GM21526 (cell line): ENCODE measurements at regions not wholly inside any gene's neighbourhood (a gene's known extent, or its start where the extent isn't known, plus 50 kb on each side); places are given as distances from the start of the nearest gene placed in this dataset.
A peak's percentile ranks its signal among the peaks of the same experiment; 100 is the strongest.

Source experiments
- ATAC-seq: cut with Tn5 transposase; IDR thresholded peaks from one replicate; pipeline ENCODE4 v1.9.1; 2021; ENCODE audit warnings: moderate library complexity; ENCODE audit not compliant: unreplicated experiment, low FRiP score

DNA sequence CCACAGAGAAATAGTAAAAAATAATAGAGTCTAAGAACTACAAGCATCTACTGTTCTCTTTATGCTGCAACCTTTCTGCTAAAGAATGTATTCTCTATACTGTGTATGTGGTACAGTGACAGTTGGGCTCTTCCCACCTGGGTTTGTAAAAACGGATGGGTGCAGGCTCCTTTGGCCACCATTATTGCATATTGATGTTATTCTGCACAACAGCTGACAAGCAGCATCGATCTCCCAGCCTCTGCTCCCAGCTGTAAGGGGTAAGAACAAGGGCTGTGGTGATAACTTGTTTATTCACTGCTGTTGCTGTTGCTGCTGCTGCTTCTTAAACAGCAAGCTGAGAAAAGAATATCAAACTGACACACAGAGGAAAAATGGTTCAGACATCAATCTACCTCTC, 56.1 kb downstream of the KCNRG start:
- no peak for ATAC-seq

DNA sequence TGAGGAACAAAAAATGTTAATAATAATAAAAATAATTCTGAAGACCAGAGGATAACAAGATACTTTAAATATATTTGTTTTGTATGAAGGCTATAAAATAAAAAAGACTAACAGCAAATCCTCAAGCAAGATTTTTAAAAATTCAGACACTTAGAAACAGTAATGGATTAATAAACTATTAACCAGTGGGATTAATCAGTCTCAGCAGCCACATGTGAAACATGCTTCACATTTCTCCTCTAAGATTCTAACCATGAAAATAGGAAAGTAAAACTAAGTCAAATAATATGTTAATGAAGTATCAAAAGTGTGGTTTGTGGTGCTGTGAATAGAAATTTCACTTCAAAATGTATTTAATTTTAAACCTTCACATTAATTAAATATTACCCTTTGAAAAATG, 57.4 kb downstream of the KCNRG start:
- ATAC-seq, result no peak

DNA sequence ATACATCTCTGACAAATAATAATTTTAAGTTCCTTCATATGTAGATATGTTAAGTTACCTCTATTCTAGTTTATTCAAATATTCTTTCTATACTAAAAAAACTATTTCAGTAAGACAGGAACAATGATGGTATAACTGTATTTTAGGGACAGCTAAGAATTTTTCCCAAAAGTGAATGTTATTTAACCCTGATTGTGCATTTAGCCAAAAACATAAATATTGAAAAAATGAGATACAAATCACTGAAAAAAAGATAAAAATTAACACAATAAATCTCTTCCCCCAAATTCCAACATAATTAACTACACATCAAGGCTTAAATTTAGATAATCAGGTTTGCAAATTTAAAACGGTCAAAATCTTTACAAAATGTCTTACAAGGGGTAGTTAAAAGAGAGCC, 58.1 kb downstream of the KCNRG start:
- no peak for ATAC-seq

DNA sequence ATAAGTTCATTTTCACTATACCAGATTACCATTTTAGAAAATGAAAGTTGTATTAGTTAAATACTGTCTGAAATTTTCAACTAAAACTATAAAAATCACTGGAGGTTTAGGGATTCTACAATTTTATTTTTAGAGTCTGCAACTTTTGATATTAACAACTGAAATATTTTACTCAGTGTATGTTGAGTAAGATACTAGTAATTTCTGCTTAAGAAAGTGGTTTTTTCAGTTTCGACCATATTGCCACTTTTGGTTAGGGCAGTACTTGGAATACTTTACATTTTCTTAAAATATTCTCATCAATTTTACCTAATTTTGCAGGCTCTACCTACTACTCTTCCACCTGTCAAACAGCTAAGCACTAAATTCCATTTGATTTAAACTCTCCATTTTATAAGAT, 59.6 kb downstream of the KCNRG start:
- ATAC-seq, result peak; percentile 50

DNA sequence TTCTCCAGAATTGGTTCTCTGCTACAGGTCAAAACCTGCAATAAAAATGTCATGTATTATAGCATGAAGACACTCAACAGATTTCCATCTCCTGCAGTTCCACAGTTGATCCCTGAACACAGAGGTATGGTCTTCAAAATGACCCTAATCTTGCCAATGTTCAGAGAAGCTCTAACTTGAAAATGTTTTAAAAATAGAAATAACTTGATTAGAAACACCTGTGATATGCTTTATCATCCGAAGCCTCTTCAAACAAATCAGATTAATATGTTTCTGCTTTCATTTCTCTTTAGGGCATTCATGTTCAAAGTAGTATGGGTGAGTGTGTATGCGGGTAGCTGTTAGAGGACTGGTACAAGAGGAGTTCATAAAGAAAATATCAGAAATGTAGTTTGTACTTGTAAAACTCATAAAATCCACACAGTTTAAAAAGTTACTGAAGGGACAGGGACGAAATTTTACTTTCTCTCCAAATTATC, 60.4 kb downstream of the KCNRG start:
- ATAC-seq, result no peak

DNA sequence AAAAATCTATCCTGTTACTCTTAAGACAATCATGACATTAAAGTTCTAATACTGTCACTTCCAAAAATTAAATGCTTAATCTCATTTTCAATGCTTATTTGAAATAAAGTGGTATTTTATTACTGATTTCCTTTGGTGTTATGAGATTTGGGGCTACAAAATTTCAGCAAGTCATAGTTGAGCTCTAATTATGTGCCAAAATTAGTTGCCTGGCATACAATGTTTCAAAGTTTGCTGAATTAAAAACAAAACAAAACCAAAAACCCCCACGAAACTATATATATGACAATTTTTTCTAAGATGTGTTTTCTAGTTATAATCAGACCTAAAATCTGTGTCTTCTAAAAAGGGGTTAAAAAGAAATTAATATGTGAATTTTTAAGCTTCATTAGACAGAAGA, 62.2 kb downstream of the KCNRG start:
- ATAC-seq, result no peak

DNA sequence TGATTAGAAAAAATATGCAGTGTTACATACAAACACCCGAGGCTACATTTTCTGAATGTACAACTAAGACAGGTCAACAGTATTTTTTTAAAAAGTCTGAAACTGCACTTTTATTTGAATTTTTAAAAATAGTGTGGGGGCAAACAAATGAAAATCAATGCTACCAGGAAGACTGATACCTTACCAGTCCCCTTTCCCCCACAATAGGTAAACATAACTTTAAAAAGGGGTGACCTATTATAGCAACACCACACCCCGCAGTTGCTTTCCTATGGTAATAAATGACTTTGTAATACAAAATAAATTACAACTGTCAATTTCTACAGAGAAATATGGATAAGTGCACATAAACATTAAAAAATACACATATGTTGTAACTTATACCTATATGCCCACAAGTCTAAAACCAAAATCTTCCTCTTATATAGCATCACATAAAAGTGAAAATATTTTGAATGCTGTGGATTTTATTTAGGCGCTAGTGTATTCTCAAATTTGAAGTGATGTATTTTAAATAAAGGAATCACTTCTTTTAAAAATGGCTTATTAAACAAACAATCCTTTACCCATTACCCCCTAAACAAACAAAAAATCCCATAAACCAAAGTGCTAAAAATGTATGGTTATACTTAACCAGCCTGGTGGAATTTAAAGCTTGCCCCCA, 63.1 kb downstream of the KCNRG start:
- no peak for ATAC-seq

DNA sequence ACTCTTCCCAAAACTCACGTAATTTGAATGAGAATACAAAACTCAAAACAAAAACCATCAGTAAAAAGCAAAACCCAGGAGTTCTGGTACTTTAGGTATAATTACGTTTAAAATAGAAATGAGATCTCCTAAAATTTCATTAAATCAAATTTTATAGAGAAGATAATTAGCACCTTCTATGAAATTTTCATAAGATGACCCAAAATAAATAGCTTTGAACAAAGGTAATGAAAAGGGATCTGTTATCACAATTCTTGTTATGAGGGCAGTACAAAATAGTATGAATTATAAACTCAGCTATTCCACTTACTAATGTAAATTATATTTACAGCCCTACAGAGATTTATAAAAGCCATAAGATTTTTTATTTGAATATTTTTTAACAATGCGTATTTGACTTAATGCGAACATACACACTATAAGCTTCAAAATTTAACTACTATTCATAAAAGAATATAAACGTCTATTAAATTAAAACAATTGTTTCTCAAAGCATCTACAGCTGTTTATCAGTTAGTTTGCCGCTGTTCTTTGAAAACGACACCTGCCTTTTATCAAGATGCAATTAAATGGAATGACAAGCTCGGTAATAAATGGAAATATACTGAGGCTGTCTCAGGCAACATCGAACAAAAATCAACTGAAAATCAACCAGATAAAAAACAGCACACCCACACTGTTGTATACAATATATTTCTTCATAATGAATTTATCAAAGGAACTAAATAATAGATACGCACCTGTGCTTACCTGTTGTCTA, 63.8 kb downstream of the KCNRG start:
- no peak for ATAC-seq

DNA sequence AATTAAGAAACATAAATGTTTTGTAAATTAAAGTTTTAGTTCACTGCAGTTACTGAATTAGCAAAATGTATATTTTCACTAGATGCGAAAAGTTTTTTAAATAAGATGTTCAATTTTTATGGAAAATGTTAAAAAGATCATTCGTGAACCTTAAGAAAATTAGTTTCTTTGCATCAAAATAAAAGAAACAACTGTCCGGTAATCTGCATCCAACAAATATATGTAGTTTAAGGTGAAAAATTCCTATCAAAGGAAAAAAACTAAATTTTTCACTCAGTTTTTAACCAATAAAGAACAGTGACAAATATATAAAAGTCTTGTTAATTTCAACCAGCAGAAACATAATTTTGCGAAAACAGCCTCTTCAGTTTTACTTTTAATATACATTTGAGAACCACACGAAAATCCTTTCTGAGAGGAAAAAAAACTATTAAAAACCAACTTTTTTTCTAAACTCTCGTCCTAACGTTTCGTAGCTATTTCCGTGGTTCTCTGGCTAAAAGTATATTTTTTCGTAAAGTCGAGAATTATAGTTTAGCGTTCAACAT, 64.5 kb downstream of the KCNRG start:
- ATAC-seq, result no peak

DNA sequence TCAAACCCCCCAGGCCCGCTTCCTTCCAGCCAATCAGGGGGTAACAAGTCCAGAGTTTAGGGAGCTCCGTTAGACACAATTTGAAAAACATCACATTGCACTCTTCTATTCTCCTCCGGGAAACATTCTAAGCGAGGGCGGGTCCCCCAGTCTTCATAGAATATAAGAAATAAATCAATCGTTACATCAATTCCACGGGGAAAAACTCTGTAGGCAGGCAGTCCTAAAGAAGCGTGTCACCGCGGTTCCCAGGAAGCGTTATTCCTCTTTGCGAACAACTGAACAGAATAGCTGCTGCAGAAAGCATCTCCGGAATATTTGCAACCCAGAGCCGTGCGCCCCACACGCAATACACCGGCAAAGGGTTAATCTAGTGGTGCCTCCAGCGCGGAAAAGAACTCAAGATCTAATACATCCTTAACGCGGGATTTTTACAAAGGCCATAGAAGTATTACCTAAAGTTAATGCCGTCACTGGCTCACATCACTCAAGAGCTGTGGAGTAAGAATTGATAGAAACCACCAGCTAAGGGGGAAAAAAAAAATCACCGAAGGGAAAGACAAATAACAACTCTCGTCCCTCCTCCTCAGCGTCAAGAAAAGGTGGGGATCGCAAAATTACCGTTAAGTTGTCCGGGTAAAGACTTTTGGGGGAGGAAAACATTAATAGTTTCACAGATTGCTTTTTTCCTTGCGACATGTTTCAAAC, 65.1 kb downstream of the KCNRG start:
- ATAC-seq, result no peak

DNA sequence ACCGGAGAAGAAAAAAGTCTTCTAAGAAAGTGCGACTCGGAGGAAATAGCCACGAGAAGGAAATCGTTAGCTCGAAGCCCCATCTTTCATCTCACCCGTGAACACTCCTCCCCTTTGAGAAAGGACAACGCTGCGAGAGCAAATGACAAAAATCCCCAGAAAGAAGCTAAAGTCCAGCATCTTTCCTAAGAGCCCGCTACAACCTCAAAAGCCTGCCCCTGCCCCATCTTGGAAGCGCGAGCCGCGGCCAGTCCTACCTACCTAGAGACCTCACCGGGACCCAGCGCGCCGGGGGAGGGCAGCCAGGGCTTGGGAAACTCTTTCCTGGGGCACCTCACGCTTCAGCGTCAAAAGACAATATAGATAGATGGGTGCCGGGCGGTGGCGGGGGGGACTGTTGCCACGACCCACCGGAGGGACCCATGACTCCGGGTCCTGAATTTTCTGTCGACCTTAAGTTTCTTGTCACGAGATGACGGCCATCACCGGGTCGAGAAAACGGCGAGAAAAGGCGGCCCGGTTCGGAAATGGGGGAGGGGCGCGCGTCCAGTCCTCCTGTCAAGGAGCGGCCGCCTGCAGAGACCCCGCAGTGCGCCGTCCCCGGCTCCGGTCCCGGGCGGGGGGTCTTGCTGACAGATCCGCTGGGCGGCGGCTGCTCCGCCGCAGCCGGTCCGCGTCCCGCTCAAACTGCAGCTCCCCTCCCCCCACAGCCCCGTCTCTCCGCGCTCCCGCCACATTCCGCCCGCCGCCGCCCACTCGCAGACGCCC, 65.9 kb downstream of the KCNRG start:
- no peak for ATAC-seq

DNA sequence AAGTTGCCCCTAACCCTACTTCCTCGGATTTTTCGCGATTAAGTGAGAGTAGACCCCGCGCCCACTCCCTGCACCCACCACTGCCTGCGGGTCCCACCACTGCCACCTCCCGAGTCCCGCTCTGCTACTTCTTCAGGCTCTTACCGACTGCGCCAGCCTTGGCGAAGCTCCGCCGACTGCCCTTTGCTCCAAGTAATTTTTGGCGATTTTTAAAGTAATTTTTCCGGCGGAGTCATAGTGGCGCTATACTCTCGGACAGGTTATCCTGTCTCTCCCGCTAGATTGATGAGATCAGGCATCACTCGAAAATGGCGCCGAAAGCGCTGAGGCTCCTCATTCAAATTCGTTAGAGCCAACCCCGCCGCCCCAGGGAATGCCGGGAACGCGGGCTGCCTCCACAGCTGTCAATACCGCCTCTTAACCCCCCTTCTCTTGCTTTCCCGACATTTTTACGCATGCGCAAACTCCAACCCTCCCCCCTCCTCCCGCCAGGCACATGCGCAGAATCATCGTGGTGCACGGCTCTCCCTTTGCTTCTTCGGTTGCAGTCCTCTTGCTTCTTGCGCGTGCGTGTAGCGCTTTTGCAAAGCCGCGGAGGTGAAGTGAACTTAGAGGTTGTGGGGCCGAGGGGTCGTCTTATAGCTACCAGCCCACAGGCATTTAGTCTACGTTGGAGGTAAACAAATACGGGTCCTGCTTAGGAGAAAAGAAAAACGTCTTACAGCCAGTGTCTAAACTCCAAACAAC, 66.6 kb downstream of the KCNRG start:
- ATAC-seq, result peak; percentile 64

DNA sequence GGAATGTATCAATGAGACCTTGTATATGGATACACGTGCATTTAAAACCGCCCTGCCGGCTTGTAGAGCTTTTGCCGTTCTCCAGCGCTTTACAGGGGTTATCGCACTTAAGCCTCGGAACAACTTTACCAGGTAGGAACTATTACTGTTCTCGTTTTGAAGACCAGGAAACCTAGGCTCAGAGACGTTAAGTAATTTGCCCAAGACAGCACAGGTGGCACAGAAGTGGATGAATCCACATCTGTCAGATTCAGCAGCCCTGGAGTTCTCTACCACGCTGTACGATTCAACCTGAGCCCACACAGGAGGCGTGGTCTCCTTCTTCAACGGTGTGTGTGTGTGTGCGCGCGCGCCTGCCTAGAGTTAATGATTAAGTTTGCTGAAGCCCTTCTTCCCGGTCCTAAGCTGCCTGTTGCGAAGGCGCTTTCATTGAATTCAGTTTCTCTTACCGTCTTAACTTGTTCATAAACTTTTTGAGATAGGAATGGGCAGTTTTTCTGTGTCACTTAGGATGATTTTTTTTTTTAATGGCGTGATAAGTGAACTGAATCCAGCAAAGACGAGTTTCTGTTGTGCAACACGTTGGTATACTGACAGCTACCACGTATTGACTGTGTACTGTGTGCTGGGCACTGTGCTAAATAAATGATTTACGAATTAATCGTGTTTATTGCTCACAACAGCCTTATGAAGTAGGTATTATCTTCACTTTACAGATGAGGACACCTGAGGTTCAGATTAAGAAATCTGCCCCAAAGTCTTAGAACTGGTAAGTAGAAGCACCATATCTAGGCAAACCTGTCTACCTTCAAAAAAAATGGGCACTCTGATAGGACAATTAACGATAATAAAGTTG, 67.4 kb downstream of the KCNRG start:
- ATAC-seq, result peak; percentile 57

DNA sequence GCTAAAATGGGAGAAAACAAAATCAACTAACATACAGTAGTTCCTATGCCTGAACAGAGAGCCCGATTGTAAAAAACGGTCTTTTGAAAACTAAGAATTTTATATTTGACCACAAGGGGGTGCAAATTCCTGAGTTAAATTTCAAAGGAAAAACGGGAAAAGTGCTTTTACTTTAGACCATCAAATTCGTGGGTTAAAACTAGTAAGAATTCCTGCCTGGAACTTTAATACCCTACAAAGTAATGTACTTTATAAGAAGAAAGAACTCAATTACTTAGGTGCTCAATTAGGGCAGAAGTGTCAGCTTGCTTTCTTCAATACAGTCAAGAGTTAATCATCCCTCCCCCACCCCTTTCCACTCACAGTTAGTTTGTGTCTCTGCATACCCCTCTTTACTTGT, 69.8 kb downstream of the KCNRG start:
- no peak for ATAC-seq

DNA sequence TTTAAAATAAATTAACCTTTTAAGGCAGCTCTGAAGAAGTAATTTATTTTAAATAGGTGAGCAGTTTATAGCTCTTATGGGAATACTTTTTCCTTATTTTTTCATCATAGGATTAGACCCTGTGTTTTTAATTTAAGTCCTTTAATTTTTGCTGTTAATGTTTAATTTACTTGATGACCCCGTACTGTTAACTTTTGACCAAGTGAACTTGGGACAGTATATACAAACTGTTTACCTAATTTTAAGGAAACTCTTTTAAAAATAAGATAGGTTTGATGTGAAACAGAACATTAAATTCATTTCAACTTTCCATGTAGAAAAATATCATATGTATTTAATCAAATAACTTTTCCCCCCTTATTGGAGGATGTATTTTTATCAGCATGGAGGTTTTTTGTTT, 74.4 kb downstream of the KCNRG start:
- ATAC-seq, result no peak

DNA sequence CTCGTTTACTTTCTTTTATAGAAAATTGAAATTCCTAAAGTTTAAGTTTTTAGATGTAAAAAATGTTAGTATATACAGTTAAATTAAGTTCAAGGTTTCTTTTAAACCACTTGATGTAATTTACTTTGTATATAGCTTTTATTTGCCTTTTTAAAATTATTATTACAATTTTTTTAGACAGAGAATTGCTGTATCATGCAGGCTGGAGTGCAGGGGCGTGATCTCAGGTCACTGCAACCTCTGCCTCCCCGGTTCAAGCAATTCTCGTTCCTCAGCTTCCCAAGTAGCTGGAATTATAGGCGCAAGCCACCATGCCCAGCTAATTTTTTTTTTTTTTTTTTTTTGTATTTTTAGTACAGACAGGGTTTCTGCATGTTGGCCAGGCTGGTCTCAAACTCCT, 75.0 kb downstream of the KCNRG start:
- no peak for ATAC-seq

DNA sequence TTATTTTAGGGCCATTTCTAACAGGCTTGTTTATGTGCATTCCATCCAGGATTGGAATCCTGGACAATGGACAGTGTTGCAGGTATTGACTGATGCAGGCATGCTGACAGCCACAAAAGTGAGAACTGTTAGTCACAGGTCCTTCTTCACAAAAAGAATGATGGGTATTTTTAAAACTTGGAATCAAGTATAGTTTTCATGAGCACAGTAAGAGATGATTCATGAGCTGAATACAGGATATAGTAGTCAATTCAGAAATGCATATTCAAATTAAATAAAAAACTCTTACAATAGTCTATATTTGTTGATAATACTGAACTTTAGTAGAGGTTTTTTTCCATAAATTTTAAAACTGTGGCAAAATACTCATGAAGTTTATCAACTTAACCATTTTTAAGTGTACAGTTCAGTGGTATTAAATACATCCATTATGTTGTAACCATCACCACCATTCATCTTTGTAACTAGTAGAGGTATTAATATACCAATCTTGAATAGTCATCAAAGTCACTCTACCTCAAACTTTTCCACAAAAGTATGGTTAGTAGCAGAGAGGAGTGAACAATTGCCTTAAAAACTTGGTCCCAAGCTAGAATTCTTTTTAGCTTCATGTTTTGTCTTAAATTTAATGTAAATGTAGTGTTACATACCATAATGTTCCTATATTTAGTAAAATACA, 79.5 kb downstream of the KCNRG start:
- ATAC-seq, result no peak

DNA sequence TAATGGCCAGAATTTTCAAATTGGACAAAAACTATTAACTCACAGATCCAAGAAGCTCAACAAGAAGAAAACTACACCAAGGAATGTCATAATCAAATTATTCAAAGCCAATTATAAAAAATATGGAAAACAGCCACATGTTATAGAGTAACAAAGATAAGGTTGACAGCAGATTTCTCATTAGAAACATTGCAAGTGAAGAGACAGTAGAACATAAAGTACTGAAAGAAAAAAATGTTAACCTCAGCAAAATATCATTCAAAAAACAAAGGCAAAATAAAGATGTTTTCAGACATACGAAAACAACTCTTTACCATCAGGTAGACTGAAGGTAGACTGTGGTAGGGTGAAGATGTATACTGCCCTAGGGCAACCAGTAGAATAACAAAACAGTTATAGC, 83.4 kb downstream of the KCNRG start:
- no peak for ATAC-seq
